Uterus (tissue), 2 donors: ENCODE measurements at regions not wholly inside any gene's neighbourhood (a gene's known extent, or its start where the extent isn't known, plus 50 kb on each side); places are given as distances from the start of the nearest gene placed in this dataset.

Experiments
- CTCF ChIP-seq, 4 experiments: fragments of 200-600 bp in 2 of 4; fragments of 450-650 bp in 2 of 4; sonication (generic) in 2 of 4; IDR thresholded peaks; one replicate each; pipeline ENCODE4 v1.5.1; 2016 to 2019; ENCODE audit warnings: antibody characterized with exemption in 4 of 4, mild to moderate bottlenecking in 2 of 4, moderate library complexity in 1 of 4
- POLR2A ChIP-seq, 2 donors: fragments of 450-650 bp; IDR thresholded peaks; one replicate each; pipeline ENCODE4 v1.6.1; 2016; ENCODE audit warnings: antibody characterized with exemption in 2 of 2, mild to moderate bottlenecking in 1 of 2, moderate library complexity in 1 of 2

DNA sequence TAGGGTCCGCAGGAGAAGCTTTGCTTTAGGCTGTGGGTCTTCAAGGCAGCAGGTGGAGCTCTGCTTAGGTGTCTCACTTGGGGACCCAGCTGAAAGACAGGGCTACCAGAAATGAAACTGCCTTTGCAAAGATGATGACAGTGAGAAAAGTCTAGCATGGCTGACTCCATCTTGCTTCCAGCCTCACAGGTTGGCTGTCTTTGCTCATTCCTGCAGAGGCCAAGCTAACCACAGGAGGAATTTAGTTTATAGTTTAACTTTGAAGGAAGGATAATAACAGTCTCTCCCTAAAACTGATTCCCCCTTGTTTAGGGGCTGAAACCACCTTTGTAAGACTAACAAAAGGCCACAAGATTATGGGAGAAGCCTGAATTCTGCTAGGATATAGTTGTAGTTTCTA, 252.4 kb downstream of the UQCRFS1 start:
- TF ChIP-seq POLR2A (IDR thresholded peaks at IDR 0.05): no peak
- TF ChIP-seq CTCF (IDR thresholded peaks at IDR 0.05): no peak
